ENCODE measurements at regions not wholly inside any gene's neighbourhood (a gene's known extent, or its start where the extent isn't known, plus 50 kb on each side); places are given as distances from the start of the nearest gene placed in this dataset.

- TF ChIP-seq CTCF (IDR thresholded peaks at IDR 0.05) (no peak), EP300 (IDR thresholded peaks at IDR 0.05; ENCODE audit: low read depth) (no peak), POLR2AphosphoS5 (IDR thresholded peaks at IDR 0.05) (no peak)
These were observed 367.4 kb upstream of the ZFHX3 start for GRCh38 chr16:73415286-73415685.
